ENCODE measurements at regions not wholly inside any gene's neighbourhood (a gene's known extent, or its start where the extent isn't known, plus 50 kb on each side); places are given as distances from the start of the nearest gene placed in this dataset.

DNA sequence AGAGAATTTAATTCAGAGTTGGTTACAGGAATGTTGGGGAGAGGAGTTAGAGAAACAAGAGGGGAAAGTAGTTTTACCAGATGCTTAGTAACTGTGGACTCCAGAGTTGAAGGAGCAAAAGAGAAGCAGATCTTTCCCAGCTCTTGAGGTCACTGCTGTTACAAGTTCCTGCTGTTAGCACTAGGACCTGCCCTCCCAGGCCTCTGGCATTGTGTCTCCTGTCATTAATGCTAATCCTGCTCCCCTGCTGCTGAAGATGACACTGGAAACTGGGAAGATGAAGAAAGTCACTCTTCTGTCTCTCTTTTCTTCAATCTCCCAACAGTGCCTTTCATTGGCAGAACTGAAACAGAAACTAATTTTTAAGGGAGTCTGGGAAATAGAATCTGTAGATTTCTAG lies 845.6 kb downstream of the ADGRL2 start:
- TF ChIP-seq, protein P1, sequence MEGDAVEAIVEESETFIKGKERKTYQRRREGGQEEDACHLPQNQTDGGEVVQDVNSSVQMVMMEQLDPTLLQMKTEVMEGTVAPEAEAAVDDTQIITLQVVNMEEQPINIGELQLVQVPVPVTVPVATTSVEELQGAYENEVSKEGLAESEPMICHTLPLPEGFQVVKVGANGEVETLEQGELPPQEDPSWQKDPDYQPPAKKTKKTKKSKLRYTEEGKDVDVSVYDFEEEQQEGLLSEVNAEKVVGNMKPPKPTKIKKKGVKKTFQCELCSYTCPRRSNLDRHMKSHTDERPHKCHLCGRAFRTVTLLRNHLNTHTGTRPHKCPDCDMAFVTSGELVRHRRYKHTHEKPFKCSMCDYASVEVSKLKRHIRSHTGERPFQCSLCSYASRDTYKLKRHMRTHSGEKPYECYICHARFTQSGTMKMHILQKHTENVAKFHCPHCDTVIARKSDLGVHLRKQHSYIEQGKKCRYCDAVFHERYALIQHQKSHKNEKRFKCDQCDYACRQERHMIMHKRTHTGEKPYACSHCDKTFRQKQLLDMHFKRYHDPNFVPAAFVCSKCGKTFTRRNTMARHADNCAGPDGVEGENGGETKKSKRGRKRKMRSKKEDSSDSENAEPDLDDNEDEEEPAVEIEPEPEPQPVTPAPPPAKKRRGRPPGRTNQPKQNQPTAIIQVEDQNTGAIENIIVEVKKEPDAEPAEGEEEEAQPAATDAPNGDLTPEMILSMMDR (IDR thresholded peaks at IDR 0.05): no peak
- TF ChIP-seq POLR2A (IDR thresholded peaks at IDR 0.05): no peak

All from Peyer's patch (tissue), 4 donors.